A549 (cell line): ENCODE measurements at regions not wholly inside any gene's neighbourhood (a gene's known extent, or its start where the extent isn't known, plus 50 kb on each side); places are given as distances from the start of the nearest gene placed in this dataset.

ENCODE experiments used
- HOXB13 ChIP-seq: fragments of 250-450 bp; sonication (Bioruptor Pico); IDR thresholded peaks from 2 replicates; pipeline ENCODE4 v1.5.0; 2020; ENCODE audit warnings: low read depth, mild to moderate bottlenecking, moderate library complexity
- JUN ChIP-seq, 2 experiments: fragments of >200 bp; sonication (Bioruptor Twin); formaldehyde crosslinking; IDR thresholded peaks; 2 replicates in 1 of 2; 3 replicates in 1 of 2; pipeline ENCODE4 v1.6.1; 2016 to 2017
- PHF8 ChIP-seq: fragments of 200-600 bp; sonication (generic); IDR thresholded peaks from 2 replicates; pipeline ENCODE4 v1.6.1; 2016; ENCODE audit warnings: low read depth, mild to moderate bottlenecking, antibody characterized with exemption, moderate library complexity, borderline replicate concordance
- TF ChIP-seq, protein P1 (sequence below): fragments of >200 bp; sonication (Bioruptor Twin); formaldehyde crosslinking; IDR thresholded peaks from 3 replicates; pipeline ENCODE4 v1.5.1; 2016
- TF ChIP-seq, protein P2 (sequence below): fragments of 200-600 bp; sonication (generic); IDR thresholded peaks from 2 replicates; pipeline ENCODE4 v1.6.1; 2016; ENCODE audit warnings: antibody characterized with exemption, mild to moderate bottlenecking, moderate library complexity
- TF ChIP-seq, protein P3 (sequence below): IDR thresholded peaks from 2 replicates; pipeline ENCODE4 v1.6.1; 2012

DNA sequence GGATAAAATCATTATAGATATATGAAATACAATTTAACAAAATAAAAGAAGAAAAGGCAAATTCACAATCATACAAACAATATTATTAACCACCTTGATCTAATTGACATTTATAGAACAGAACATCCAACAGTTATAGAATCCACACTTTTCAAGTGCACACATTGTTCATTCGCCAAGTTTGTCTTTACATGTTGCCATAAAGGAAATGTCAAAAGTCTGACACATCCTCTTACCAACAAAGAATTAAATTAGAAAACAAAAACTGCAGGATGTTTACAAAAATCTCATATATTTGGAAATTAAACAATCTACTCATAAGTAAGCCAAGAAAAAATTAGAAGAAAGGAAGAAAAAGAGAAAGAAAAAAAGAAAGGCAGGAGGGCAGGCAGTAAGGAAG, 909.2 kb upstream of the EPHA6 start:
- TF ChIP-seq PHF8: no peak
- TF ChIP-seq, protein P1, sequence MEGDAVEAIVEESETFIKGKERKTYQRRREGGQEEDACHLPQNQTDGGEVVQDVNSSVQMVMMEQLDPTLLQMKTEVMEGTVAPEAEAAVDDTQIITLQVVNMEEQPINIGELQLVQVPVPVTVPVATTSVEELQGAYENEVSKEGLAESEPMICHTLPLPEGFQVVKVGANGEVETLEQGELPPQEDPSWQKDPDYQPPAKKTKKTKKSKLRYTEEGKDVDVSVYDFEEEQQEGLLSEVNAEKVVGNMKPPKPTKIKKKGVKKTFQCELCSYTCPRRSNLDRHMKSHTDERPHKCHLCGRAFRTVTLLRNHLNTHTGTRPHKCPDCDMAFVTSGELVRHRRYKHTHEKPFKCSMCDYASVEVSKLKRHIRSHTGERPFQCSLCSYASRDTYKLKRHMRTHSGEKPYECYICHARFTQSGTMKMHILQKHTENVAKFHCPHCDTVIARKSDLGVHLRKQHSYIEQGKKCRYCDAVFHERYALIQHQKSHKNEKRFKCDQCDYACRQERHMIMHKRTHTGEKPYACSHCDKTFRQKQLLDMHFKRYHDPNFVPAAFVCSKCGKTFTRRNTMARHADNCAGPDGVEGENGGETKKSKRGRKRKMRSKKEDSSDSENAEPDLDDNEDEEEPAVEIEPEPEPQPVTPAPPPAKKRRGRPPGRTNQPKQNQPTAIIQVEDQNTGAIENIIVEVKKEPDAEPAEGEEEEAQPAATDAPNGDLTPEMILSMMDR: no peak
- TF ChIP-seq JUN (IDR thresholded peaks at IDR 0.05): no peak
- TF ChIP-seq, protein P2, sequence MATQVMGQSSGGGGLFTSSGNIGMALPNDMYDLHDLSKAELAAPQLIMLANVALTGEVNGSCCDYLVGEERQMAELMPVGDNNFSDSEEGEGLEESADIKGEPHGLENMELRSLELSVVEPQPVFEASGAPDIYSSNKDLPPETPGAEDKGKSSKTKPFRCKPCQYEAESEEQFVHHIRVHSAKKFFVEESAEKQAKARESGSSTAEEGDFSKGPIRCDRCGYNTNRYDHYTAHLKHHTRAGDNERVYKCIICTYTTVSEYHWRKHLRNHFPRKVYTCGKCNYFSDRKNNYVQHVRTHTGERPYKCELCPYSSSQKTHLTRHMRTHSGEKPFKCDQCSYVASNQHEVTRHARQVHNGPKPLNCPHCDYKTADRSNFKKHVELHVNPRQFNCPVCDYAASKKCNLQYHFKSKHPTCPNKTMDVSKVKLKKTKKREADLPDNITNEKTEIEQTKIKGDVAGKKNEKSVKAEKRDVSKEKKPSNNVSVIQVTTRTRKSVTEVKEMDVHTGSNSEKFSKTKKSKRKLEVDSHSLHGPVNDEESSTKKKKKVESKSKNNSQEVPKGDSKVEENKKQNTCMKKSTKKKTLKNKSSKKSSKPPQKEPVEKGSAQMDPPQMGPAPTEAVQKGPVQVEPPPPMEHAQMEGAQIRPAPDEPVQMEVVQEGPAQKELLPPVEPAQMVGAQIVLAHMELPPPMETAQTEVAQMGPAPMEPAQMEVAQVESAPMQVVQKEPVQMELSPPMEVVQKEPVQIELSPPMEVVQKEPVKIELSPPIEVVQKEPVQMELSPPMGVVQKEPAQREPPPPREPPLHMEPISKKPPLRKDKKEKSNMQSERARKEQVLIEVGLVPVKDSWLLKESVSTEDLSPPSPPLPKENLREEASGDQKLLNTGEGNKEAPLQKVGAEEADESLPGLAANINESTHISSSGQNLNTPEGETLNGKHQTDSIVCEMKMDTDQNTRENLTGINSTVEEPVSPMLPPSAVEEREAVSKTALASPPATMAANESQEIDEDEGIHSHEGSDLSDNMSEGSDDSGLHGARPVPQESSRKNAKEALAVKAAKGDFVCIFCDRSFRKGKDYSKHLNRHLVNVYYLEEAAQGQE: no peak
- TF ChIP-seq, protein P3, sequence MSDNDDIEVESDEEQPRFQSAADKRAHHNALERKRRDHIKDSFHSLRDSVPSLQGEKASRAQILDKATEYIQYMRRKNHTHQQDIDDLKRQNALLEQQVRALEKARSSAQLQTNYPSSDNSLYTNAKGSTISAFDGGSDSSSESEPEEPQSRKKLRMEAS: no peak
- TF ChIP-seq HOXB13 (CRISPR knock-in tag): no peak
